ENCODE measurements at regions not wholly inside any gene's neighbourhood (a gene's known extent, or its start where the extent isn't known, plus 50 kb on each side); places are given as distances from the start of the nearest gene placed in this dataset.
"Not testable (repeated sequence)": the region's sequence is repeated elsewhere in the genome, so short reads cannot be mapped to it uniquely, and the experiment has no call there.

DNA sequence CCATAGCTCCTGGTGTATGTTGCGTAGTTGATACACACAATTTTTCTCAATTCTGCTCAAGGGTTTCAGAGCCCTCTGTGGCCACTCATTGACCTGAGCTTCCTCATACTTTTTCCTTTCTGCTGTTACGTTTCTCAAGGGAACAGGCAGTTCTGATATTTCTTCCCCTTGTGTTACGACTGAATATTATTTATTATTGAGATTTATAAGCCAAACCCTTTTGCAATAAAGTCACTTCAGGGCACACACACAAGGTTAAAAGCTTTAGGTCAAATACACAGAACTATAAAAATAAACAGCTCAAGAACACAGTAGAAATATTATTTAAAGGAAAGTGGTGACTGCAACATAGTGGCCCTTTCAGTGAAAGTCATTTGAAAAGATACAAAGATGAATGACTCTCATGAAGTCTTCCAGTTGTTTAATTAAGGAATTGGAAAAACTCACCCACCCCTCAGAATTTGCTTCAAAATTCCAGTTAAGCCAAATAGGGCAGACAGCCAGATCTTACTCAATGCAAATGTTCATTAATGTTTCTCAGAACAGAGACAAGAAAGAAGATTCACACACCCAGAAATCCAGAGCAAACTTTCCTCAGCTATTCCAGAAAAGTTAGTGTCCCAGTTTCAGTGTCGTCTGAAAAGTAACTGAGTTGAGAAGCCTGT lies 179.7 kb downstream of the TRIB2 start:
- Histone ChIP-seq H3K4me3 (ENCODE audit: low read length) (no peak overlapping the region), H3K36me3 (ENCODE audit: control insufficient read depth, insufficient read depth, low read length) (no peaks in the 10 kb centered on the region), H3K27ac (ENCODE audit: low read length) (no peak overlapping the region), H3K4me1 (ENCODE audit: control insufficient read depth, insufficient read depth, low read length) (no peaks in the 10 kb centered on the region), H3K9me3 (ENCODE audit: control insufficient read depth, low read depth, low read length) (no peaks in the 10 kb centered on the region), H3K27me3 (ENCODE audit: control insufficient read depth, insufficient read depth, low read length) (no peaks in the 10 kb centered on the region)
- DNase-seq = no peak
- whole genome bisulfite sequencing (ENCODE audit: insufficient coverage, low lambda C conversion rate) = 60% methylated on average over 2 of the region's 4 CpGs

DNA sequence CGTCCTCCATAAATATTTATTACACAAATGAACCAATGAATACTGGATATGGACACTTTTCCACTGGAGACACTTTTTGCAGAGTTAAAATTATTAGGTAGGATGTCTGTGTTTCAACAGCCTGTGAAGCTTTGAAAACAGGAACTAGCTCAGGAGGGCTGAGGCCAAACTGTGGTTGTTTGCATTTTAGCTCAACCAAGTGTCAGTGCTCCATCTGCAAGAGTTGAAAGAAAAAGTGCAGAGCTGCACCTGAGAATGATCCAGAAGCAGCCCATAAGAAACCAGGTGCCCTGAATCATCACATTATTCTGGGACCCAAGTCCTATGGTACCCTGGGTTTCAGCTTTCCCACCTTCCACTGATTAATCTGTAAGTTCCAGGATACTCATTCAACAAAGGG lies 180.4 kb downstream of the TRIB2 start:
- Histone ChIP-seq H3K4me1 (ENCODE audit: control insufficient read depth, insufficient read depth, low read length) (no peaks in the 10 kb centered on the region), H3K27ac (ENCODE audit: low read length) (no peak overlapping the region), H3K36me3 (ENCODE audit: control insufficient read depth, insufficient read depth, low read length) (no peaks in the 10 kb centered on the region), H3K27me3 (ENCODE audit: control insufficient read depth, insufficient read depth, low read length) (no peaks in the 10 kb centered on the region), H3K9me3 (ENCODE audit: control insufficient read depth, low read depth, low read length) (no peaks in the 10 kb centered on the region), H3K4me3 (ENCODE audit: low read length) (no peak overlapping the region)
- 67% methylated on average over 1 of the region's 1 CpG for WGBS (ENCODE audit: insufficient coverage, low lambda C conversion rate)
- no peak for DNase-seq

GRCh38 chr2:12903272-12903671 lies 186.5 kb downstream of the TRIB2 start:
- DNase-seq = no peak
- no peaks in the 10 kb centered on the region for H3K4me1 ChIP-seq (ENCODE audit: control insufficient read depth, insufficient read depth, low read length)
- H3K9me3 ChIP-seq (ENCODE audit: control insufficient read depth, low read depth, low read length) = no peaks in the 10 kb centered on the region
- WGBS (ENCODE audit: insufficient coverage, low lambda C conversion rate) = 40% methylated on average over 1 of the region's 2 CpGs
- no peak overlapping the region for H3K4me3 ChIP-seq (ENCODE audit: low read length)
- no peaks in the 10 kb centered on the region for H3K27me3 ChIP-seq (ENCODE audit: control insufficient read depth, insufficient read depth, low read length)
- no peak overlapping the region for H3K27ac ChIP-seq (ENCODE audit: low read length)
- H3K36me3 ChIP-seq (ENCODE audit: control insufficient read depth, insufficient read depth, low read length) = no peaks in the 10 kb centered on the region

DNA sequence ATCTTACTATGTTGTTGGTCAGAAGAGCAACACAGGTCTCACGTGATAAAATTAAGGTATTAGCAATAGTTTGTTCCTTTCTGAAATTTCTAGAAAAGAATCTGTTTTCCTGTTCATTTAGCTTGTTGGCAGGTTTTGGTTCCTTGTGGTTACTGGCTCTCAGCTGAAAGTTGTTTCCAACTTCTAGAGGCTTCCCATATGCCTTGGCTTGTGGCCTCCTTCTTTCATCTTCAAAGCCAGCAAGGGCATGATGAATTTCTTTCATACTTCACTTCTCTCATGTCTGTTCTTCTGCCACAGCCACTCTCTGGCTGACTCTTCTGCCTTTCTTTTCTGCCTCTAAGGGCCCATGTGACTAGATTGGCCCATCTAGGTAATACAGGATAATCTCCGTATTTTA lies 193.7 kb downstream of the TRIB2 start:
- Histone ChIP-seq H3K4me3 (ENCODE audit: low read length) (no peak overlapping the region), H3K9me3 (ENCODE audit: control insufficient read depth, low read depth, low read length) (no peaks in the 10 kb centered on the region), H3K27me3 (ENCODE audit: control insufficient read depth, insufficient read depth, low read length) (no peaks in the 10 kb centered on the region), H3K4me1 (ENCODE audit: control insufficient read depth, insufficient read depth, low read length) (no peaks in the 10 kb centered on the region), H3K27ac (ENCODE audit: low read length) (no peak overlapping the region), H3K36me3 (ENCODE audit: control insufficient read depth, insufficient read depth, low read length) (no peaks in the 10 kb centered on the region)
- DNase-seq = no peak
- WGBS (ENCODE audit: insufficient coverage, low lambda C conversion rate) = 100% methylated on average over 1 of the region's 2 CpGs

GRCh38 chr2:12915787-12916186 lies 199.1 kb downstream of the TRIB2 start:
- 100% methylated on average over 1 of the region's 1 CpG for WGBS (ENCODE audit: insufficient coverage, low lambda C conversion rate)
- Histone ChIP-seq H3K4me3 (ENCODE audit: low read length) (no peak overlapping the region), H3K36me3 (ENCODE audit: control insufficient read depth, insufficient read depth, low read length) (no peaks in the 10 kb centered on the region), H3K27me3 (ENCODE audit: control insufficient read depth, insufficient read depth, low read length) (no peaks in the 10 kb centered on the region), H3K4me1 (ENCODE audit: control insufficient read depth, insufficient read depth, low read length) (no peaks in the 10 kb centered on the region), H3K9me3 (ENCODE audit: control insufficient read depth, low read depth, low read length) (no peaks in the 10 kb centered on the region), H3K27ac (ENCODE audit: low read length) (no peak overlapping the region)
- no peak for DNase-seq

DNA sequence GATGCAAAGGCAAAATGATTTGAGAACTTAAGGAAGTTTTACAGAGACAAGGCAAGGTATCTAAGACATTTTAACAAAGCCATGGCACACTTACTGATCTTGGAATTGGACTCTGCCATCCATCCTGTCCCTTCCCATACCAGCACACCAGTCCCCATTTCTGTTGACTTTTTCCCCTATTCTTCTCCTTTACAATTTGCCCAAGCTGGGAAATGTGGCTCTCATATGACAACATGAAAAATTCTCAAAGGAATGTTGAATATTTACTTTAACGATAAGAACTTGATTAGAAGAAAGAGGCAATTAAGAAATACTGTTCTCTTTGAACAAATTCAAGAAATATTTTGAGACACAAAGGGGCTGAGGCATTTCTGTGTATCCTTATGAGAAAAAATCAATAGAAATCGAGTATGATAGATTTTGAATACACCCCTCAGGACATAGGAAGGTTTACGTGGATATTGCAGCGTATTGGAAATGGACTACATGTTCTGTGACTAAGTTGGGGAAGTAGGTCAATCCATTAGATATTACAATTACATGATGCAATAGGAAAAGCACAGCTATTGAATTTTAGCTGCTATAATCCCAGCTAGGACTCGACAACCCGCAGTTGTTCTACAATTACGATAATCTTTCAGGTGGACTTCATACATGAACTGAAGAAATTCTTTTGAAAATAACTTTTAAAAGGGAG lies 201.6 kb downstream of the TRIB2 start:
- WGBS (ENCODE audit: insufficient coverage, low lambda C conversion rate) = 75% methylated on average over 6 of the region's 7 CpGs
- Histone ChIP-seq H3K4me3 (ENCODE audit: low read length) (no peak overlapping the region), H3K9me3 (ENCODE audit: control insufficient read depth, low read depth, low read length) (no peaks in the 10 kb centered on the region), H3K4me1 (ENCODE audit: control insufficient read depth, insufficient read depth, low read length) (no peaks in the 10 kb centered on the region), H3K27ac (ENCODE audit: low read length) (no peak overlapping the region), H3K27me3 (ENCODE audit: control insufficient read depth, insufficient read depth, low read length) (no peaks in the 10 kb centered on the region), H3K36me3 (ENCODE audit: control insufficient read depth, insufficient read depth, low read length) (no peaks in the 10 kb centered on the region)
- DNase-seq = no peak

DNA sequence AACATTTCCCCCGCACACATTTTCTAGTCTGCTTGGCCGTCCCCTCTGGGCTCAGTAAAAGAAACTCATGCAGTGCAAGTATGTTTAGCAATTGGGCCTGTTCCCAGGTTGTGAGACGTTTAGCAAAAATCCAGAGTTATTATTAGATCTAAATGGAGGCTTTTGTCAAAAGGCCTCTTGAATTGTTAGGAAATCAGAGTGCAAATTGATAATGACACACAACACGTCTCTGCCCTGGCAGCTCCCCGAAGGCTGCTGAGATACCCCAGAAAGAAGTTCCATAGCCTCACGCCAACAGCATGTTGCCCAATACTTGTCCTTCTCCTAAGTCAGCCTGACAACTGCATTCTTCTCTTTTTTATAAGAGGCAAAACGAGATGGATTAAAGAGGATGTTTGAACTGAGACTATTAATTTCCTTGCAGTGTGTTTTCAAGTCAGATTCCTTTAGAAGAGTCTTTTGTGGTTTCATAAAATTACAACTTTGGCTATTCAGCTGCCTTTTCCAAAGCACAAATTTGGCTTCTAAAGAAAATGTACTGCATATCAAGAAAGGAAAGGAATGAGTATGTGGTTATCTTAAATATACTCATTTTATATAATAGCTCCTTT lies 202.2 kb downstream of the TRIB2 start:
- no peaks in the 10 kb centered on the region for H3K9me3 ChIP-seq (ENCODE audit: control insufficient read depth, low read depth, low read length)
- no peak overlapping the region for H3K27ac ChIP-seq (ENCODE audit: low read length)
- H3K4me1 ChIP-seq (ENCODE audit: control insufficient read depth, insufficient read depth, low read length) = no peaks in the 10 kb centered on the region
- H3K27me3 ChIP-seq (ENCODE audit: control insufficient read depth, insufficient read depth, low read length) = no peaks in the 10 kb centered on the region
- H3K36me3 ChIP-seq (ENCODE audit: control insufficient read depth, insufficient read depth, low read length) = no peaks in the 10 kb centered on the region
- DNase-seq = peak; percentile 12 to 14
- no CpG with 5 or more reads among the region's 7 CpGs for WGBS (ENCODE audit: insufficient coverage, low lambda C conversion rate)
- no peak overlapping the region for H3K4me3 ChIP-seq (ENCODE audit: low read length)

- Histone ChIP-seq H3K27me3 (ENCODE audit: control insufficient read depth, insufficient read depth, low read length) (no peaks in the 10 kb centered on the region), H3K4me3 (ENCODE audit: low read length) (no peak overlapping the region), H3K36me3 (ENCODE audit: control insufficient read depth, insufficient read depth, low read length) (no peaks in the 10 kb centered on the region), H3K9me3 (ENCODE audit: control insufficient read depth, low read depth, low read length) (no peaks in the 10 kb centered on the region), H3K4me1 (ENCODE audit: control insufficient read depth, insufficient read depth, low read length) (no peaks in the 10 kb centered on the region), H3K27ac (ENCODE audit: low read length) (no peak overlapping the region)
- no peak for DNase-seq
- WGBS (ENCODE audit: insufficient coverage, low lambda C conversion rate) = 90% methylated on average over 3 of the region's 5 CpGs
Measured at GRCh38 chr2:12921321-12921720, 204.6 kb downstream of the TRIB2 start.

DNA sequence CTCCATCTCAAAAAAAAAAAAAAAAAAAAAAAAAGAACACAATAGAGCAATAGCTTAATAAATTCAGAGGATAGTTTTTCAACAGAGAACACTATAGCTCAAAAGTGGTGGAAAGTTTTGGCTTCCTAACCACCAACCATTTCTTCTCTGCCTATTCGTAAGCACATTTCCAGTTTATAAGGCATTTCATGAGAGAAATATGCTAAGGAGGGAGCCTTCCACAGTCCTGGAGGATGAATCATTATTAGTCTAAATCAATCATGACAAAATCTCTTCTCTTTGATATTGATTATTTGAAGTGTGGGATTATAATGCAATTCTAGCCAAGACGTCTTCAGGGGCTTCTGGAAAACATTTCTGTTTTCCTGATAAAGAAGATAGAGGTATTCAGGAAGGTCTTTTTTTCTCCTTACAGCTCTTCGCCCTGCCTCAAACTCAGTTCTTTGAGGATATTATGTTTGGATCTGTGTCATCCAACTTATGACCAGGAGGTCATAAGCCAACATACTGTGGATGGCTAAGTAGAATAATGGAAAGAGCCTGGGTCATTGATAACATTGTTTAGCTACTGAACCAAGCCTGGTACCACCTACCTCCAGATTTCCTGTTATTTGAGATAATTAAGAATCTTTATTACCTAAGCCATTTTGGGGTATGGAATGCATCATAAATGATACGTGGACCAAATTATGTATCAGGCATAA lies 207.3 kb downstream of the TRIB2 start:
- Histone ChIP-seq H3K27me3 (ENCODE audit: control insufficient read depth, insufficient read depth, low read length) (no peaks in the 10 kb centered on the region), H3K27ac (ENCODE audit: low read length) (no peak overlapping the region), H3K4me3 (ENCODE audit: low read length) (no peak overlapping the region), H3K4me1 (ENCODE audit: control insufficient read depth, insufficient read depth, low read length) (no peaks in the 10 kb centered on the region), H3K36me3 (ENCODE audit: control insufficient read depth, insufficient read depth, low read length) (no peaks in the 10 kb centered on the region), H3K9me3 (ENCODE audit: control insufficient read depth, low read depth, low read length) (peaks cover 2% of the 10 kb centered on the region)
- WGBS (ENCODE audit: insufficient coverage, low lambda C conversion rate) = 61% methylated on average over 2 of the region's 4 CpGs
- DNase-seq = no peak

- no CpG with 5 or more reads among the region's 37 CpGs for WGBS (ENCODE audit: insufficient coverage, low lambda C conversion rate)
- not testable (repeated sequence) for H3K9me3 ChIP-seq (ENCODE audit: control insufficient read depth, low read depth, low read length); H3K4me1 ChIP-seq (ENCODE audit: control insufficient read depth, insufficient read depth, low read length); DNase-seq; H3K36me3 ChIP-seq (ENCODE audit: control insufficient read depth, insufficient read depth, low read length); H3K4me3 ChIP-seq (ENCODE audit: low read length); H3K27ac ChIP-seq (ENCODE audit: low read length); H3K27me3 ChIP-seq (ENCODE audit: control insufficient read depth, insufficient read depth, low read length)
Measured at GRCh38 chr2:12926641-12927040, 209.9 kb downstream of the TRIB2 start.
